KBM-7 (cell line): ENCODE measurements at regions not wholly inside any gene's neighbourhood (a gene's known extent, or its start where the extent isn't known, plus 50 kb on each side); places are given as distances from the start of the nearest gene placed in this dataset.
"Not testable (repeated sequence)": the region's sequence is repeated elsewhere in the genome, so short reads cannot be mapped to it uniquely, and the experiment has no call there.

Experiments
- DNase-seq: peaks from one replicate; pipeline ENCODE4 v3.0.0-alpha.2; 2015
- in situ Hi-C: fragments of 300-500 bp; cut with MboI; formaldehyde crosslinking; loops from 2 replicates; pipeline ENCODE4 v1.14.3; 2020; ENCODE audit warnings: low sequenced_read_pairs, low pct_unique_long_range_greater_than_20kb, mixed read lengths

DNA sequence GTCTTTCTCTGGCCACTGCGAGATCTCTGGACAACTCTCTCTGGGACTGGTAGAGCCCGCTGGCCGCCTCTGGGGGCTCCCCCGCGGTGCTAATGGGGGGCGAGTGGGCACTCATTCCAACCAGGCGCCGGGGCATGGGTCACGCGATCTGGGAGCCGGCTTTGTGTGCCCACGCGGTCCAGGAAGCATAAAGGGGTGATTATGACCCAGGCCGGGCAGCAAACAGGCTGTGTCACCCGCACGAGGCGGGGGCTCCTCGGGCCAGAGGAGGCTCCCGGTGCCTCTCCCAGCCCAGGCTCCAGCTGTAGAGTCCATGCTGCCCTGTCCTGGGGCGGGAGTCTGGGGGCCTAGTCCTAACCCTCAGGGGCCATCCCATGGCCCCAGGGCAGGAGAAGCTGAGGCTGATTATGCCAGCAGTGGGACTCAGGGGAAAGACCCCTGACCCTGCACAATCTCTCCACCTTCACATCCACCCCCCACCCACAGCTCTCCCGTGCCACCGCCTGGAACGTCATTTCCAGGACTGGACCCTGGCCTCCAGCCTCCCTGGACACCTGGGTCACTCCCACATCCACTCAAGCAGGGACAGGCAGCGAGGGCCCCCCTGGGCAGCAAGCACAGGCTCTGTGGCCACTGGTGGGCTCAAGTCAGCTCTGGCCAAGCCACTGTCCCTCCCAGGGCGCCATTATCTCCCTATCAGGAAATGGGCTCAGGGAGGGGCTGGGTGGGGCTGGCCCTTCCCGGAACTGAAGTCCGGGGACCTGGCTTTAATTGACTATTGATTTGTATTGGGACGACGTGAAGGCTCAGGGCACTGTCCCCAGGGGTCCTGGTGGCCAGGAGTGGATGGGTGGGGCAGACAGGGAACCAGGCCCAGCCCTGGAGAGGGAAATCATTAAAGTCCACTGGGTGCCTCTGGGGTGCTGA is 50.0 kb downstream of the PTPRS start:
- no peak for DNase-seq
- in situ Hi-C loops = no loop called here

DNA sequence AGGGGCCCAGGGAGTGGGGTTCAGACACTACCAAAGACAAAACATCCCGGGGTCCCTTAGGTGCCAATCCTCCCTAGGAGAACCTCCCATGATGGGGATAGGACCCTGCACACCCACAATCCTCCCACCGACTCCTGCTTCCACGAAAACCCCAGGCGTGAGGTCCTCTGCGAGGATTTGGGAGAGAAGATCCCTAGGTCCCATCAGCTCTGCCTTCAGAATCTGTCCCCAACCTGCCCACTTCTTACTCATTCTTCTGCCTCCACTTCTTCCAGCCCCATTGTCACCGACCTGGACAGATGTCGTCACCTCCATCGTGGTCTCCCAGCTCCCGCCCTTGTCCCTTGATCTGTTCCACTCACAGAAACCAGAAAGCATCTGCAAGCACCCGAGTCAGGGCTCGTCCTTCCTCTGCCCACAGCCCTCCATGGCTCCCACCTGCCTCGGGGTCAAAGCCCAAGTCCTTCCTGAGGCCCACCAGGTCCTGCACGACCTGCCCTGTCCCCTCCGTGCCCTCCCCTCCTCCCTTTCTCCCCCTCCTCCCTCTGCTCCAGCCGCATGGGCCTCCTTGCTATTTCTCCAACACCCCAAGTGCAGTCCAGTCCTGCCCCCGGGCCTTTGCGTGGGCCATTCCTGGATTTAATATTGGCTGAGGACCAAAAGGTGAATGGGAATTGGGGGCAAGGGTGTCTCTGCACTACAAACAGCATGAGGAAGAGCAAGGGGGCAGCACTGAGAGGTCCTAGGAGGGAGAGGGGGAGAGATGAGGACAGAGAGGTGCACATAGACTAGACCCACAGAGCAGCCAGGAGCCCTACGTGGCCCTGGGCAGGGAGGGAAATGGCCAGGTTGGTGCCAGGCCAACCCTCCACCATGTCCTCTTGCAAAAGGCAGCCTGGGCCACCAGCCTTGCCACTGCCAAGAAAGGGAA is 51.3 kb downstream of the PTPRS start:
- DNase-seq = no peak
- in situ Hi-C loops = no loop called here

DNA sequence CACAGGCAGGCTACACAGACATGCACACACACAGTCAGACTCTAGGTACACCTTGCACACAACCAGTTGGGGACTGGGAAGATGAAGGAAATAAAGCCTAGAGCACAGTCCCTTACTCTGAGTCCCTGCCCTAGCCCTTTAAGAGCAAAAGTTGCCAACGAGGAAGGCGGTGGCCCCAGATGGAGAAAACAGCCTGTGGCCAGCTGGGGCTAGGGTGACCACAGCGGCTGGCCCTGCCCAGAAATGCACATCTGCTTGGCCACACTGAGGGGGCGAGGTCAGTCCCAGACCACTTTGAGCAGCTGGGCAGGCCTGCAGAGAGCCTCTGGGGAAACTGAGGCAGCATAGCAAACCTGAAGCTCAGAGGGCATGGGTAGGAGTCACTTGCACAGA is 52.3 kb downstream of the PTPRS start:
- no peak for DNase-seq
- in situ Hi-C loops = no loop called here

DNA sequence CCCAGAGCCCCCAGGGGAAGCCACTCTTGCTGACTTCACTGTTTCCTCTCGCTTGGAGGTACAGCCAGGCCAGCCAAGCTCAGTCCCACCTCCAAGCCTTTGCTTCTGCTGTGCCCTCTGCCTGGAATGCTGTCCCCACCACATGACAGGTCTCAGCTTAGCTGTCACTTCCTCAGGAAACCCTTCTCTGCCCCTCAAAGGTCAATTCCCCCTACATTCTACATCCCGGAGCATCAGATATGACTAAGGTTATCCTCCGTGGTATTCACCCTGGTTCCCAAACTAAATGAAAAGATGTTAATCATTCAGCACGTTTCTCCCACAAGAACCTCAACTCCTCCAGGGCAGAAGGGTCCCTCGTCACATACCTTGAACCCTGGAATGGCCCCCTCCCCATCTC is 53.5 kb downstream of the PTPRS start:
- DNase-seq = peak; percentile 19
- in situ Hi-C loops = no loop called here

DNA sequence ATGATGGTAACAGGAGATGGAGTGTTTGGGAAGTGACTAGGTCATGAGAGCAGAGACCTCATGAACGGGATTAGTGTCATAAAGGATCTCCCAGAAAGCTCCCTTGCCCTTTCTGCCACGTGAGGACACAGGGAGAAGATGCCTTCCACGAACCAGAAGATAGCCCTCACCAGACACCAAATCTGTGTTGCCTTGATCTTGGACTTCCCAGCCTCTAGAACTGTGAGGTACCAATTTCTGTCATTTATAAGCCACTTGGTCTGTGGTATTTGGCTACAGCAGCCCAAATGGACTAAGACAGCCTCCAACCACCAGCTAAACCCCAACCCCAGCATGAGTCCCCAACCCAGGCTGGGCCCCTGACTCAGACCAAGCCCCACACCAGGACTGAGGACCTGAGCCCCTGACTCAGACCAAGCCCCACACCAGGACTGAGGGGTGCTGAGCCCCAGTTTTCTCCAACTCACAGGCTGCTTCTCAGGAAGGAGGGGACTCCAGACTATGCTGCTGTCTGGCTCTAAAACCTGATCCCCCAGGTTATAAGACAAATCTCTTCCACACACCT is 54.1 kb downstream of the PTPRS start:
- DNase-seq = no peak
- in situ Hi-C loops = no loop called here

DNA sequence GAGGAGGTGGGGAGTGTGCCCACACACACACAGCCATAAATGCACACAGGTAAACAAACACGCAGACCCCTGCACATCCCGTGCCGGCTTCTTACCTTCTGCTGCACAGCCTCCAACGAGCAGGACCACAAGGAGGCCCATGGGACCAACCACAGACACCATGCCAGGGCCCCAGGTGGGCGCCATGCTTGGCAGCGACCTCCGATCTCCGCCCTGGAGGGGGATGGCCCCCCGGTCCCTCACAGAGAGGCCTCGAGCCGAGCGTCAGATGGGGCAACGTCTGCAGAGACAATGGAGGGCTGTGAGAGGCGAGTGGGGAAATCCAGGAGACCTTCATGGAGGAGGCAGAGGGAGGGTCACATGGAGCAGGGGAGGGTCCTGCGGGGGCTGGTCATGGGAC is 54.7 kb downstream of the PTPRS start:
- in situ Hi-C loops = no loop called here
- DNase-seq = no peak

DNA sequence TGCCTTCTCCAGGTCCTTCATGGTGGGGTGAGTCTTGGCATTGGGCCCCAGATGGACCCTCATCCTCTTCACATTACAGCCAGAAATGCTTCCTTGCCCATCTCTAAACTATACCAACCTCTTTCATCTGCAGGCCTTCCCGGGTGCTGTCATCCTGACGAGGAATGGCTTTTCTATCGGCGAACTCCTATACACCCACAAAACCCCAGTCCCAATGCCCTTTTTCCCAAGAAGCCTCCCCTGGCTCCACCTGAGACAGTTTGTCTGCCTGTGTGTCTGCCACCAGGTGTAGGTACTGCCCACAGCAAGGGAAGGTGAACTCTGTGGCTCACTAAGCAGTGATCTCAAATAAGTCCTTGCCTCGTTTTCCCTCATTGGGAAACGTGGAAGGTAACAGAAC is 55.3 kb downstream of the PTPRS start:
- in situ Hi-C loops = no loop called here
- no peak for DNase-seq

DNA sequence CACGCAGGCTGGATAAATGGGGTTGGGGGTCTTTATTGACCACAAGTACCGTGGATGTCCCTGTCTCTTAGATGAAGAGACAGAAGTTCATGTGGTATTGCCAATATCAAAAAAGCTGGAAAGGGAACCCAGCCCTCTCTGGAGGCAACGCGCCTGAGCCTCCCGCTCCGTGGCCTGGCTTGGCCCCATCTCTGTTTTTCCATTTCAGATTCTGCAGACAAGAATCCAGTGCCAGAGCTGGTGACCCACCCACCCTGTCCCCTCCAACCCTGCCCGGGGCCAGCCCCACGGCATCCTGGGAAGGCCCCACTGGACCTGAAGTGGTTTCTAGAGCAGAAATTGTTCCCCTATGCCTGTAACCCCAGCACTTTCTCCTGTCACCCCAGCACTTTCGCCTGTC is 57.7 kb downstream of the PTPRS start:
- in situ Hi-C loops = no loop called here
- no peak for DNase-seq

DNA sequence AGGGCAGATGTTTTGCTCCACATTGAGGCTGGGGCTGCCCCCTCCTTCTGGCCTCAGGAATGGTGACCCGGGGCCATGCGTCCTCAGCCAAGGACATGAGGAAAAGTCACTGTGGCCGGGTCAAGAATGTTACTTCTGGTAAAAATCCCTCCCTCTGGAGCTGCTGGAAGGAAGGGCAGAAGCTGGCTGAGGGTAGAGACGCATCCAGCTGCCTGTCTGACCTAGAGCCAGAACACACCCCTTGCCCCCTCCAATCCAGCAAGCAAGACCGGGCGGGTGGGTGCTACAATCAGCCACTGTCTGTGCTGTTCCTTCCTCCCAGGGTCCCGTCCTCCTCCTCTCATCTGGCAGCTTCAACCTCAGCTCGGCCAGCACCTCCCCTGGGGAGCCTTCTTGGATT is 59.0 kb downstream of the PTPRS start:
- no peak for DNase-seq
- in situ Hi-C loops = no loop called here

DNA sequence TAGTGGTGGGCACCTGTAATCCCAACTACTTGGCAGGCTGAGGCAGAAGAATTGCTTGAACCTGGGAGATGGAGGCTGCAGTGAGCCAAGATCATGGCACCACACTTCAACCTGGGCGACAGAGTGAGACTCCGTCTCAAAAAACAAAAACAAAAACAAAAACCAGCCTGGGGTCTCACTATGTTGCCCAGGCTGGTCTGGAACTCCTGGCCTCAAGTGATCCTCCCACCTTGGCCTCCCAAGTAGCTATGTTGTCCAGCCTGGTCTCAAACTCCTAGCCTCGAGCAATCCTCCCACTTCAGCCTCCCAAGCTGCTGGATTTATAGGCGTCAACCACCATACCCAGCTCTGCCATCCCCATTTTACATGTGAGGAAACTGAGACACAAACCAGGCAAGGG is 64.9 kb downstream of the PTPRS start:
- in situ Hi-C loops, DNase-seq: not testable (repeated sequence)

DNA sequence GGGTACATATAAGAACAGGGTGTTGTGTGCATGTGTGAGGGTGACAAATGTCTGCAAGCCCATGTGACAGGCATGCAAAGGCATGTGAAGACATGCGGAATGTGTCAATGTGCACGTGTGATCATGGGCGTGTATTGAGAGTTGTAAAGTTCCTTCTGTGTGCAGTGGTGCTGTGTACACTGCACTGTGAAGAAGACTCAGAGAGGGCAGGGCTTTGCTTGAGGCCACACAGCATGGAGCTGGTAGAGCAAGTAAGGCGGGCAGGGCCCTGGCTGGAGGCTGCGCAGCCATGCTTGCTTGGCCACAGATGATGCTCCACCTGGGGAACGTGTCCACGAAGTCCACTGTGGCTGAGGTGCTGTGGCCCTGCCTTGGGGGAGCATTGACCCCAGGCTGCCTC is 66.8 kb downstream of the PTPRS start:
- DNase-seq = no peak
- in situ Hi-C loops = no loop called here

DNA sequence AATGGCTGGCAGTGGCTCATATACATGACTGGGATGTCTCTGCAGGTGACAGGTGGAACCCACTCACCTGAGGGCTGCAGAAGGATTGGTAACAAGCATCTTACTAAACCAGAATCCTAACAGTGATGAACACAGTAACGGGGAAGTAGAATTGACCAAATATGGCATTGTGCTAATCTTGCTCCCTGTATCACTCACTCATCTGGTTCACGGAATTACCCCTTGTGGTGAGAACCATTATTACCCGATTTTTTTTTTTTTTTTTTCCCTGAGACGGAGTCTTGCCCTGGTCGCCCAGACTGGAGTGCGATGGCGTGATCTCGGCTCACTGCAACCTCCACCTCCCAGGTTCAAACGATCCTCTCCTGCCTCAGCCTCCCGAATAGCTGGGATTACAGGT is 69.5 kb downstream of the PTPRS start:
- in situ Hi-C loops = no loop called here

DNA sequence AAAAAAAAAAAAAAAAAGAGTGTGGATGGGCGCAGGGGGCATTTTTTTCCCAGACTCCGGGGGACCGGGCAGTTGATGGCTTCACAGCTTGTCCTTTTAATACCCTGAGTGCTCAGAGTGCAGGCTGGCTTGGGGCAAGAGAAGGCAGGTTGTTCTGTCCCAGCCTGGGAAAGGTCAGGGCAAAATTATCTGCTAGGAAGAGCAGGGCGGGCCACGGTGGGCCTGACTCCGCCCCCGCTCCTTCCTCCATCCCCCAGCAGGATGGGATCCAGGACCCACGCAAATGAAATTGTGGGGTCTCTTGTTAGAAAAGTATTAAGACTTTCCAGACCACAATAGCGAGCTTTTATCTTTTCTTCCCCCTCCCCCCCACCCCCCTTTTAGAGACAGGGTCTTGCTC is 70.7 kb downstream of the PTPRS start:
- no peak for DNase-seq
- in situ Hi-C loops = no loop called here

More for the DNA sequence above, 69.5 kb downstream of the PTPRS start:
- DNase-seq = peak; percentile 29

DNA sequence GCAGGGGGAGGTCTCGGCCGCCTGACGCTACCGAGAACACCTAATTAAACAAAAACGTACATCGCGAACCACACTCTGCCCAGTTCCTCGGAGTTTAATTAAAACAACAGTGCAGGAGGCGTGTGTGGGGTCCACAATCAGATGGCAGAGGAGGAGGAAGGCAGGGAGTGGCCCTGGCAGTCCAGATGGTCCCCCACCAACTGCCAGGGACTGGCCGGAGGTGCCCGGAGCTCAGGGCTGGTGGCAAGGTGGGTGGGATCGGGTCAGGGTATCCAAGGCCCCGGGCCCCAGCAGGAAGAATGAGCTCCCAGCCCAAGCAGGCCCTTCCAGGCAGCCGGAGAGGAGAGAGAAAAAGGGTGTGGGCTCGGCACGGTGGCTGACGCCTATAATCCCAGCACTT is 71.3 kb downstream of the PTPRS start:
- in situ Hi-C loops = no loop called here
- no peak for DNase-seq

DNA sequence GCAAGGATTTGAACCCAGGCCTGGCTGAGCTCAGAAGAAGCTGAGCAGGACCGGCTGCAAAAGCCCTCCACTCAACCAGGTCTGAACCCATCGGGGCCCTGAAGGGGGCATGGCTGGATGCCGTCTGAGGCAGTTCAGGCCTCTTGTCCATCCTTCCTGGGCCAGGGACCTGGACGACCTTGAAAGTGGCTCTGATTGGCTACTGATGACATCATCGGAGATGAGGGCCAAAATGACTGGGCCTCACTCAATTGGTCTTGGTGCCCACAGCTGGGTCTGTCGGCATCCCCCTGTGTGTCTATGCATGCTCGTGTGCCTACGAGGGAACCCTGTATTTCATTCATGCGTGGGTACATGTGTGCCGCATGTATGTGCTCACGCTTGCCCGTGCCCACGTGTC is 71.8 kb downstream of the PTPRS start:
- no peak for DNase-seq
- in situ Hi-C loops = no loop called here

DNA sequence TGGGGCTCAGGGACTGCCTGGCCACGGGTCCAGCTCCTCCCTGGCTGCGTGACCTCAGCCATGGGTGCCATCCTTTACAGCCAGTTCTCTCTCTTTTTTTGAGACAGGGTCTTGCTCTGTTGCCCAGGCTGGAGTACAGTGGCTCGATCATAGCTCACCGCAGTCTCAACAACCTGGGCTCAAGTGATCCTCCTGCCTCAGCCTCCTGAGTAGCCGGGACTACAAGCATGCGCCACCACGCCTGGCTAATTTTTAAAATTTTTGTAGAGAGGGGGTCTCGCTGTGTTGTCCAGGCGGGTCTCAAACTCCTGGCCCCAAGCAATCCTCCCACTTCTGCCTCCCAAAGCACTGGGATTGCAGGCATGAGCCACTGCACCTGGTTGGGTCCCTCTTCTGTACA is 75.4 kb downstream of the PTPRS start:
- in situ Hi-C loops = no loop called here
- DNase-seq = no peak

DNA sequence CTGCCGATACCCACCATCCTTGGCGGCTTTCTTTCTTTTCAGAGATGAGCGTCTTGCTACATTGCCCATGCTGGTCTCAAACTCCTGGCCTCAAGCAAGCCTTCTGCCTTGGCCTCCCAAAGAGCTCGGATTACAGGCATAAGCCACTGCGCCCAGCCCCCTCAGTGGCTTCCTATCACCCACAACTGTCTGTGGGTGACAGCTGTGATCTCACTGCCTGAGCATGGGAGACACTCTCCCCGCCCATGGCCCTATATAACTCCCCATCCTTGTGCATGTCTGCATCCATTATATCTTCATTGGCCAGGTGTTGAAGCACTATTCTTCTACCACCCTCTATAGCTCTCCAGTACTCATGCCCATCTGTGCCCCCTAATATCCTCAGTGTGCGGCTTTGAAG is 76.2 kb downstream of the PTPRS start:
- in situ Hi-C loops = no loop called here
- DNase-seq = no peak

DNA sequence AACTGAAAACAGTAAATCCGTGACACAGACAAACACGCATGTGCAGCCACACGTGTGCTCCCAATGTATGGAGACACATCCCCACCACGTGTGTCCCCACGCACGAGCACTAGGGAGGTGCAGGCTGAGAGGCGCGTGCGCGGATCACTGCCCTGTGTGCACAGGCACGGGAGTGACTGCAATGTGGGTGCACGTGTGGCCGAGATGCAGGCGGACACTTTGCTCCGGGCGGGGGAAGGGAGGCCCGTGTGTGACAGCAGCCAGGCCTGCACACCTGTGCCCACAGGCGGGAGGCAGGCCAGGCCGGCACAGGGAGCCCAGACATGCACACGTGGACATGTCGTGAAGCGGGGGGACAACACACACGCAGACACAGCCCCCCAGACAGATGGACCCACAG is 77.0 kb downstream of the PTPRS start:
- no peak for DNase-seq
- in situ Hi-C loops = no loop called here

DNA sequence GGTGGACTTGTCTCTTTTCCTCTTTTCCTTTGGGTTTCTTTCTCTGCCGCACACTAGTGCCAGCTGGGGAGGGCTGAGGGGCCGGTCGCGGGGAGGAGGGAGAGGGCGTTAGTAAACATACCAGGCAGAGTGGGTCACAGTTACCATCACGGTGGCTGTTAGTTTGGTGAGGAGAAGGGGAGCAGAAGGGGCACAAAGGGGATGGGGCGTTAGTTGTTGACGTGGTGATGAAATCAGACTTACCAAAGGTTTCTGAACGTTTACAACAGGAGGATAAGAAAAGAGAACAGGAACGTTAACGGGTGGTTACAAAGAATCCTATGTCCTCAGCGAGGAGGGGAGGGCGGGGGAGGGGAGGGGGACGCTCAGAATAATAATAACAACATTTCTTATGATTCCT is 77.9 kb downstream of the PTPRS start:
- DNase-seq = no peak

More for the DNA sequence above, 77.9 kb downstream of the PTPRS start:
- in situ Hi-C loops = no loop called here
